Upper lobe of left lung (tissue), 4 donors: ENCODE measurements at regions not wholly inside any gene's neighbourhood (a gene's known extent, or its start where the extent isn't known, plus 50 kb on each side); places are given as distances from the start of the nearest gene placed in this dataset.

Source experiments
- EP300 ChIP-seq, 4 donors: sonication (generic); formaldehyde crosslinking; IDR thresholded peaks; one replicate each; pipeline ENCODE4 v1.5.1; 2017; ENCODE audit warnings: antibody characterized with exemption in 4 of 4, control low read depth in 2 of 4
- POLR2A ChIP-seq, 4 donors: fragments of 450-650 bp; IDR thresholded peaks; one replicate each; pipeline ENCODE4 v1.5.1; 2016 to 2017; ENCODE audit warnings: antibody characterized with exemption in 4 of 4, mild to moderate bottlenecking in 2 of 4
- TF ChIP-seq, protein P1 (sequence below), 6 experiments: fragments of 450-650 bp in 4 of 6; fragments of 200-600 bp in 2 of 6; sonication (generic) in 2 of 6; IDR thresholded peaks; one replicate each; pipeline ENCODE4 v1.5.1; 2016 to 2019; ENCODE audit warnings: antibody characterized with exemption in 6 of 6

DNA sequence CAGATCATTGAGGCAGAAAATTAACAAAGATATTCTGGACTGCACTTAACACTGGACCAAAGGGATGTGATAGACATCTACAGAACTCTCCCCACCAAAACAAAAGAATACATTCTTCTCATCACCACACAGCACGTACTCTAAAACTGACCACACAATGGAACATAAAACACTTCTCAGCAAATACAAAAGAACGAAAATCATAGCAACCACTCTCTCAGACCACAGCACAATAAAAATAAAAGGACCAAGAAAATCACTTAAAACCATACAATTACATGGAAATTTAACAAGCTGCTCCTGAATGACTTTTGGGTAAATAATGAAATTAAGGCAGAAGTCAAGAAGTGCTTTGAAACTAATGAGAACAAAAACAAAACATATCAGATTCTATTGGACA lies 254.0 kb upstream of the STXBP6 start:
- TF ChIP-seq, protein P1, sequence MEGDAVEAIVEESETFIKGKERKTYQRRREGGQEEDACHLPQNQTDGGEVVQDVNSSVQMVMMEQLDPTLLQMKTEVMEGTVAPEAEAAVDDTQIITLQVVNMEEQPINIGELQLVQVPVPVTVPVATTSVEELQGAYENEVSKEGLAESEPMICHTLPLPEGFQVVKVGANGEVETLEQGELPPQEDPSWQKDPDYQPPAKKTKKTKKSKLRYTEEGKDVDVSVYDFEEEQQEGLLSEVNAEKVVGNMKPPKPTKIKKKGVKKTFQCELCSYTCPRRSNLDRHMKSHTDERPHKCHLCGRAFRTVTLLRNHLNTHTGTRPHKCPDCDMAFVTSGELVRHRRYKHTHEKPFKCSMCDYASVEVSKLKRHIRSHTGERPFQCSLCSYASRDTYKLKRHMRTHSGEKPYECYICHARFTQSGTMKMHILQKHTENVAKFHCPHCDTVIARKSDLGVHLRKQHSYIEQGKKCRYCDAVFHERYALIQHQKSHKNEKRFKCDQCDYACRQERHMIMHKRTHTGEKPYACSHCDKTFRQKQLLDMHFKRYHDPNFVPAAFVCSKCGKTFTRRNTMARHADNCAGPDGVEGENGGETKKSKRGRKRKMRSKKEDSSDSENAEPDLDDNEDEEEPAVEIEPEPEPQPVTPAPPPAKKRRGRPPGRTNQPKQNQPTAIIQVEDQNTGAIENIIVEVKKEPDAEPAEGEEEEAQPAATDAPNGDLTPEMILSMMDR (IDR thresholded peaks at IDR 0.05) = no peak
- TF ChIP-seq POLR2A (IDR thresholded peaks at IDR 0.05) = no peak
- no peak for TF ChIP-seq EP300 (IDR thresholded peaks at IDR 0.05)
